Stimulated activated CD4-positive, alpha-beta T cell treated with anti-CD3 and anti-CD28 coated beads, Interleukin-1b, Interleukin-23, amount 100 ng/mL, for 48 hours (primary cell): ENCODE measurements at regions not wholly inside any gene's neighbourhood (a gene's known extent, or its start where the extent isn't known, plus 50 kb on each side); places are given as distances from the start of the nearest gene placed in this dataset.

Experiments
- DNase-seq: peaks from one replicate; pipeline ENCODE4 v3.0.0-alpha.2; 2020

DNA sequence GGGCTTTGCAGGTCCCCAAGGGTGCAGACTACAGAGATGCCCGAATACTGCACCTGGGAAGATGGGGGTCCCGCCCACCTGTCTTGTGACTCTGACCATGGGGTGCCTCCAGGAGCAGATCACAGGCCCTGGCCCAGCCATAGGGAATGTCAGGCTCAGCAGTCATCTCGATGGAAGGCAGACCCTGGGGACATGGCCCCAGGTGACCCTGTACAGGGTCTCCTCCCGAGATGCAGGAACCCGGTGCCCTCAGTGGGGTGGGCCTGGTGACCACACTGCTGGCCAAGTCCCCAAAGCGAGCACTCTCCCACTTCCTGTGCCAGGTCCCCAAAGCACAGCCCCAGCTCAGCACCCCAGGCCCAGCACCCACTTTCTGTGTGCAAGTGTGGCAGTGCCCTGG is 903.7 kb upstream of the USP15 start:
- DNase-seq = no peak

GRCh38 chr12:61357496-61357895 is 902.7 kb upstream of the USP15 start:
- no peak for DNase-seq

- DNase-seq = no peak
These were observed 898.2 kb upstream of the USP15 start for GRCh38 chr12:61362037-61362436.

- no peak for DNase-seq
These were observed 895.2 kb upstream of the USP15 start for GRCh38 chr12:61365001-61365400.

DNA sequence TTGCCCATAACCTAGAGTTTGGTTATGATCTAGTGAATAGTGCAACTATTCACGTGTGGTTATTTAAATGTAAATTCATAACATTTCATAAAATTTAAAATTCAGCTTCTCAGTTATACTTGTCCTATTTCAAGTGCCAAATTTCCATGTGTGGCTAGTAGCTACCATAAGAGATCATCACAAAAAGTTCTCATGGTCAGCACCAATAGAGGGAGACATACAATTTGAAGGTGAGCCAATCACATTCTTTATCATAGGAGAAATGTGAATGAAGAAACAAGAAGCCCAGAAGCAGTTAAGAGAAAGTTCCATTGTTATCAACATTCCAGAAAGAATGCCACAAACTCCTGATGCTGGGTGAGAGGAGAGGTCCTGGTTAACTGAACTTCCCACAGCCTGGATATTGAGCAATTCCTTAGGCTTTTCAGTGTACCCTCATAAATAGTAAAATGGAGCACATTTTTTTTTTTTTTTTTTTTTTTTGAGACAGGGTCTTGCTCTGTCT is 892.9 kb upstream of the USP15 start:
- no peak for DNase-seq

DNA sequence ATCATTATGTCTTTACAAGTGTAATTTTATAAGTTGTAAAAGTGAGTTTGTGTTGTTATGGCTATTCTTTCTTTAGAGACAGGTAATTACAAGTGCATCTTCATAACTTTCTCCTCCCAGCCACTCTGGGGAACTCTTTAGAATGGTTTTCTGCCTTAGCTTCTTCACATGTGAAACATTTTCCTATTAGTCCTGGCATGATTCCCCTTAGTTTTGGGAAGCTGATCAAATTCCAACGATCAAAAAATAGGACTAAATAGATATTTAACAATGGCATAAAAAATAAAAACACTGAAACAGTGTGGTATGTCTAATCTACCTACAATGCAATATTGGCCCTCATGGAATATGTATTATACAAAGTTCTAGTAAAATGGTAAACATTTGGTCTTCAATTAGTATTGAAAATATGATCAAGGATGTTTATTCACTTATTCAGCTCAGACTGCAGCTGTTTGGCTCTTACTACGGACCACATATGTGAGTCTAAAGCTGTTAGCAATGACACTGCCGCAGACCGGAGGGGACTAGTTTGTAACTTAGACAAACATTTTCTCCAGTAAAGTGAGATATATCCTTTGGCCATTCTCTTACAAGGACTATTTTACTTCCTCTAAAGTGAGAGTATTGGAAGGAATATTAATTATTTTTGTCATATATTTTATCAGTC is 890.8 kb upstream of the USP15 start:
- no peak for DNase-seq

DNA sequence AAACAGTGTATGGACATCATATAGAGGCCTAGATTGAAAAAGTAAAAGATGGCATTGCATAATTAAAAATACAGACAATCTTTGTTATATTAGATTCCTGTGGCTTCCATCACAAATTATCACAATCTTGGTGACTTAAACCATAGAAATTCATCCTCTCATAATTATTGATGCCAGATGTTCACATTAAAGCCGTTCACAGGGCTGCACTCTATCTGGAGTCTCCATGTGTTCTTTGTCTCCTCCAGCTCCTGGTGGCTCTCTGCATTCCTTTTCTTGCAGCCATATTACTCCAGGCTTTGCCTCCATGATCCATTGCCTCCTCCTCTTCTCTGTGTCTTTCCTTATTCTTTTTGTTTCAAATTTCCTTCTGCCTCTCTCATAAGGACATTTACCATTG is 875.7 kb upstream of the USP15 start:
- no peak for DNase-seq

- DNase-seq = no peak
These were observed 874.4 kb upstream of the USP15 start for GRCh38 chr12:61385771-61386170.

DNA sequence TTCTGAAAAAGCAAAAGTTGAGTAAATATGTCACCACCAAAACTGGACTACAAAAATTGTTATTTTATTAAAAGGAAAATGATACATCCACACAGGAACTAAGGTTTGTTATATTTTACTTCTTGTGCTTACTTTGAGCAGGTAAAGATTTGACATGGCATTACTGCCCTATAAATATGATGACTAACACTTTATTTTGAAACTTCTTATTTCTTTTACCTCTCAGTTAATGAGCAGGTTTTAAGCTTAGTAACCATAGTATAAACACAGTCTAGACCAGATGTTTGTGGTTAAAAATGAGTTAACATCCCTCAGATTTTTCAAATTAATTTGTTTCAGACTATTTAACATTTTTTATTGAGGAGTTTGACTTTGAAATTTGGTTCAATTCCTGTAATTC is 862.5 kb upstream of the USP15 start:
- no peak for DNase-seq

GRCh38 chr12:61412201-61412600 is 848.0 kb upstream of the USP15 start:
- no peak for DNase-seq

DNA sequence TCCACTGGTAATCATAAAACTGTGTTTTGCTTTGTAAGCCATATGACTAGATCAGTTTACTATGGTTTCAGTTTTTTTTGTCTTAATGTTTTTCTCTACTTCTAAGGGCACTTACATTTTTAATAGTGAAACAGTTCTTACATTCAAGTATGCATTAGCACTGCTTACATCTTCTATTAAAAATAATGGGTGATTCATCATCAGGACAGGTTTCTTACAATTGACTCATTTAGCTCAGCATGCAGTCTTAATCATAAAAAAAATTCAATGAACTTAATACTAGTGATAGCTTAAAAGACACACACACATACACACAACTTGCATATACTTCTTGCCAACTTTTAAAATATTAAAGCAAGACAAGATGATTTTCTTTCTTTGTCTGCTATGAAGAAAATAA is 845.7 kb upstream of the USP15 start:
- no peak for DNase-seq

GRCh38 chr12:61422786-61423185 is 837.4 kb upstream of the USP15 start:
- DNase-seq = no peak

- DNase-seq = no peak
These were observed 808.1 kb upstream of the USP15 start for GRCh38 chr12:61452076-61452475.

DNA sequence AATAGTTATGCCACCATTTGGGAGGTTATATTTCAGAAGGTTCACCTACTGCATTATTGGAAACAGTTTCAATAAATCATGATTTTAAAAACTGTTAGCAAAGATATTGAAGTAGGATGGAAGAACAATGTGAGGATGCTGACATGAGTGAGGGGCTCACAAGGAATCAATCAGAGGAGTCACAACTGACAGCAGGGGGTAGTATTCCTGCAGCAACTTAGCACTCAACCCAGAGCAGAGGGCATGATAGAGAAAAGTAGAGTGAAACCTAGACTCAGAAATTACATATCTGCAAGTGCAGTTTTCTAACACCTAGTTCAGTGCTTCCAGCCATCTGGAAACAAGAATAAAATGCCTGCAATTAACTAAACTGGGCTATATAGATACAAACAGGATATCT is 772.5 kb upstream of the USP15 start:
- no peak for DNase-seq

DNA sequence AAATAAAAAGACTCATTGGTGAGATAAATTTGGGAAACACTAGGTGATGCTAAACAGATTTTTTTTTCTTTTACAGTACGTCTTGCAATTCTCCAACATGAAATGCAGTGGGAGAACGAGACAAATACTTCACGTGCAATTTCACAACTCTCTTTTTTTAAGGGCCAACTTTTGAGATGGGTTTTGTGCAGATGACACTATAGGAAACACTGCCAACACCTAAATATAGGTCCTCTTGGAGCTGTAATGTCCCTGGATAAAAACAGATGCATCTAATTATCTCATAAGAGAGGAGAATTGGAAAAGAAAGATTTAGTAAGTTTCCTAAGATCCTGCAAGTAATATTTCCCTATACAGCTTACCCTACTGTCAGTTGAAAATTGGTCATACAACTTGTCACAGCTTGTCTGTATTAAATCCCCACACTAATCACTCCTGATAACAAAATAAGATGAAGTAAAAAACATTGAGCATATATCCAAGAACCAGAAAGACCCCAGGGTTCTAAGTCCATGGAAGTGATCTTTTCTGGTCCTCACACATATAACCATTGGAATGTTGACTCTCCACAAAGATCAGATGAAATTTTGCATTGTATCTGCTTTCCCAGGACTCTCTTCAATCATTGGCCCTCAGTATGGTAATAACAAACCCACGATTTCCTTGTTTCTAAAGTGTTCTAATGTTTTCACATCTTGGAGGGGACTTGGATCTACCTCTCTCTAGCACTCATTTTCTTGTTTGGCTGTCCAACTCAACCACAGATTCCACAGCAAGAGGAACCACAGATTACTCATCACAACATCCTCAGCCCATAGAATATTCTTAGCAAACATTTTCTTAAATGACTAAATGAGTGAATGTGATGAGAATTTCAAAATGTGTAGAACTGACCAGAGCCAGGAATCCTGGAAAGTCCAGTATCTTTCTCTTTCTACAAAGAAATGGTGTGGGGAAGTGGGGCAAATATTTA is 769.4 kb upstream of the USP15 start:
- DNase-seq = no peak

DNA sequence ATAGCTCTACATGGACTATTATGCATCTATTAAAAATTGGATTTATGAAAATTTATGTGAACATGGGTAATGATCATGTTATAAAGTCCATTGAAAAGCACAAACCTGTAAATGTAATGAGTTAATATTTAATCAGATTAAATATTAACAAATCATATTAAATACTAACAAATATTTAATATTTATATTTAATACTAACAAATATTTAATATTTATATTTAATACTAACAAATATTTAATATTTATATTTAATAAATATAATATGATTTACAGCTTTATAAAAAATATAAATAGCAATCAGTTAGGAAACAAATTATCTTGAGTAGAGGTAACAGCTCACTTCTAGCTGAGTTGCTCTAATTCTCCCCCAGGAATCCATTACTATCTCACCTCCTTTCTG is 758.0 kb upstream of the USP15 start:
- DNase-seq = no peak

- DNase-seq = no peak
These were observed 755.7 kb upstream of the USP15 start for GRCh38 chr12:61504396-61505080.

- DNase-seq = no peak
These were observed 746.7 kb upstream of the USP15 start for GRCh38 chr12:61513499-61513898.

- DNase-seq = no peak
These were observed 746.2 kb upstream of the USP15 start for GRCh38 chr12:61514016-61514415.

- no peak for DNase-seq
These were observed 738.9 kb upstream of the USP15 start for GRCh38 chr12:61521258-61521657.

GRCh38 chr12:61523276-61523992 is 736.8 kb upstream of the USP15 start:
- DNase-seq = no peak

GRCh38 chr12:61524851-61525250 is 735.4 kb upstream of the USP15 start:
- no peak for DNase-seq

DNA sequence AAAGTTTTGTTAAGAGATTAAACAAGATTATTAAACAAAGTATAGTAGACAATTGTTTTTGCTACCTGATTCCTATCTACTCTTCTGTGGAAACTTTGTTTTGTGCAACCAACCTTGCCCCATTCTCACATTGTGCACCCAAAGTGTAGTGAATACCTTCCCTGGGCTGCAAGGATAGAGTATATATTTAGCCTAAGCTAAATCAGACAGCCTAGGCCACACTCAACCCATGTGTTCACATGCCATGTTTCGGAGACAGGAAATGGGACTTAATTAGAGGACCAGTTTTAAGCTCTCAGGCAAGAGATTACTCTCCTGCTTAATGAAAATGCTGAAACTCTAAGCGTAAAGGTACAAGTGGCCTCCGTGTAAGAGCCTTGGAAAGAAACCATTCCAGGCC is 734.9 kb upstream of the USP15 start:
- DNase-seq = no peak
